NCI-H146 (cell line): ENCODE measurements at regions not wholly inside any gene's neighbourhood (a gene's known extent, or its start where the extent isn't known, plus 50 kb on each side); places are given as distances from the start of the nearest gene placed in this dataset.
"Not testable (repeated sequence)": the region's sequence is repeated elsewhere in the genome, so short reads cannot be mapped to it uniquely, and the experiment has no call there.

Source experiments
- DNase-seq: peaks from one replicate; lab custom pipeline; 2025; lab: John Stamatoyannopoulos, UW

GRCh38 chr13:100766570-100766969, 92.0 kb upstream of the TMTC4 start:
- not testable (repeated sequence) for DNase-seq

GRCh38 chr13:100764937-100765336, 90.3 kb upstream of the TMTC4 start:
- DNase-seq, result no peak

GRCh38 chr13:100762126-100762525, 87.5 kb upstream of the TMTC4 start:
- not testable (repeated sequence) for DNase-seq

- DNase-seq, result no peak
These were observed 81.3 kb upstream of the TMTC4 start for GRCh38 chr13:100755891-100756290.

- DNase-seq, result no peak
These were observed 79.9 kb upstream of the TMTC4 start for GRCh38 chr13:100754459-100754858.

GRCh38 chr13:100753376-100753775, 78.8 kb upstream of the TMTC4 start:
- DNase-seq, result no peak

- DNase-seq, result peak; percentile 39
These were observed 77.2 kb upstream of the TMTC4 start for GRCh38 chr13:100751826-100752225.

- no peak for DNase-seq
These were observed 72.5 kb upstream of the TMTC4 start for GRCh38 chr13:100746953-100747683.

- DNase-seq, result no peak
These were observed 63.7 kb upstream of the TMTC4 start for GRCh38 chr13:100738176-100738855.

- no peak for DNase-seq
These were observed 60.9 kb upstream of the TMTC4 start for GRCh38 chr13:100735494-100735893.

- DNase-seq, result peak; percentile 18
These were observed 59.7 kb upstream of the TMTC4 start for GRCh38 chr13:100734194-100734720.

- no peak for DNase-seq
These were observed 58.7 kb upstream of the TMTC4 start for GRCh38 chr13:100733261-100733660.

GRCh38 chr13:100728201-100728600, 53.6 kb upstream of the TMTC4 start:
- no peak for DNase-seq

GRCh38 chr13:100725472-100725871, 50.9 kb upstream of the TMTC4 start:
- no peak for DNase-seq

- DNase-seq, result no peak
These were observed 50.0 kb upstream of the TMTC4 start for GRCh38 chr13:100724568-100724967.
